Ascending aorta (tissue), 2 donors: ENCODE measurements at regions not wholly inside any gene's neighbourhood (a gene's known extent, or its start where the extent isn't known, plus 50 kb on each side); places are given as distances from the start of the nearest gene placed in this dataset.

Experiments used
- DNase-seq, 2 donors: peaks; one replicate each; pipeline ENCODE4 v3.0.0-alpha.2; 2019; ENCODE audit warnings: low spot score in 2 of 2
- H3K27ac ChIP-seq, 2 donors: fragments of 200-600 bp; sonication (generic); one replicate each; pipeline ENCODE4 v1.5.1; 2016 to 2017; ENCODE audit warnings: mild to moderate bottlenecking in 1 of 2
- H3K27me3 ChIP-seq: fragments of 200-600 bp; sonication (generic); one replicate; pipeline ENCODE4 v1.5.1; 2017
- H3K36me3 ChIP-seq, 2 donors: fragments of 200-600 bp; sonication (generic); one replicate each; pipeline ENCODE4 v1.5.1; 2016
- H3K4me1 ChIP-seq, 2 donors: fragments of 200-600 bp; sonication (generic); one replicate each; pipeline ENCODE4 v1.5.1; 2016 to 2017; ENCODE audit warnings: mild to moderate bottlenecking in 1 of 2
- H3K4me3 ChIP-seq, 2 donors: fragments of 200-600 bp; sonication (generic); one replicate each; pipeline ENCODE4 v1.5.1; 2016 to 2017; ENCODE audit warnings: mild to moderate bottlenecking in 1 of 2
- H3K9me3 ChIP-seq, 2 donors: fragments of 200-600 bp; sonication (generic); one replicate each; pipeline ENCODE4 v1.5.1; 2016
- intact Hi-C: fragments of 100-400 bp; cut with DNase I; formaldehyde crosslinking; loops from one replicate; pipeline ENCODE4 v1.15.1; 2023
- TF ChIP-seq, protein P1 (sequence below), 3 experiments: fragments of 200-600 bp in 2 of 3; fragments of 450-650 bp in 1 of 3; sonication (generic) in 2 of 3; IDR thresholded peaks; one replicate each; pipeline ENCODE4 v1.5.1; 2016 to 2019; ENCODE audit warnings: antibody characterized with exemption in 3 of 3, mild to moderate bottlenecking in 1 of 3, moderate library complexity in 1 of 3

DNA sequence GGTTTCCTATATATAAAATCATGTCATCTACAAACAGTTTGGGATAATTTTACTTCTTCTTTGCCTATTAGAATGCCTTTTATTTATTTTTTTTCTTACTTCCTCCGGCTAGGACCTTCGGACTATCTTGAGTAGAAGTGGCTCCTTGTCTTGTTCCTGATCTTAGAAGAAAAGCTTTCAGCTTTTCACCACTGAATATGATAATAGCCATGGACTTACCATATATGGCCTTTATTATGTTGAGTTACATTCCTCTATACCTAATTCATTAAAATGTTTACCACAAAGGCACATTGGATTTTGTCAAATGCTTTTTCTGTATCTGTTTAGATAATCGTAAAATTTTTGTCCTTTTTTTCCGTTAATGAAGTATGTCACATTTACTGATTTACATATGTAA lies 395.7 kb downstream of the NXPH1 start:
- TF ChIP-seq, protein P1, sequence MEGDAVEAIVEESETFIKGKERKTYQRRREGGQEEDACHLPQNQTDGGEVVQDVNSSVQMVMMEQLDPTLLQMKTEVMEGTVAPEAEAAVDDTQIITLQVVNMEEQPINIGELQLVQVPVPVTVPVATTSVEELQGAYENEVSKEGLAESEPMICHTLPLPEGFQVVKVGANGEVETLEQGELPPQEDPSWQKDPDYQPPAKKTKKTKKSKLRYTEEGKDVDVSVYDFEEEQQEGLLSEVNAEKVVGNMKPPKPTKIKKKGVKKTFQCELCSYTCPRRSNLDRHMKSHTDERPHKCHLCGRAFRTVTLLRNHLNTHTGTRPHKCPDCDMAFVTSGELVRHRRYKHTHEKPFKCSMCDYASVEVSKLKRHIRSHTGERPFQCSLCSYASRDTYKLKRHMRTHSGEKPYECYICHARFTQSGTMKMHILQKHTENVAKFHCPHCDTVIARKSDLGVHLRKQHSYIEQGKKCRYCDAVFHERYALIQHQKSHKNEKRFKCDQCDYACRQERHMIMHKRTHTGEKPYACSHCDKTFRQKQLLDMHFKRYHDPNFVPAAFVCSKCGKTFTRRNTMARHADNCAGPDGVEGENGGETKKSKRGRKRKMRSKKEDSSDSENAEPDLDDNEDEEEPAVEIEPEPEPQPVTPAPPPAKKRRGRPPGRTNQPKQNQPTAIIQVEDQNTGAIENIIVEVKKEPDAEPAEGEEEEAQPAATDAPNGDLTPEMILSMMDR (IDR thresholded peaks at IDR 0.05) = no peak
- H3K27ac ChIP-seq = no peak overlapping the region
- intact Hi-C loops = no loop called here
- no peaks in the 10 kb centered on the region for H3K27me3 ChIP-seq
- no peak for DNase-seq
- no peaks in the 10 kb centered on the region for H3K4me1 ChIP-seq
- no peaks in the 10 kb centered on the region for H3K9me3 ChIP-seq
- H3K36me3 ChIP-seq = no peaks in the 10 kb centered on the region
- H3K4me3 ChIP-seq = no peak overlapping the region

DNA sequence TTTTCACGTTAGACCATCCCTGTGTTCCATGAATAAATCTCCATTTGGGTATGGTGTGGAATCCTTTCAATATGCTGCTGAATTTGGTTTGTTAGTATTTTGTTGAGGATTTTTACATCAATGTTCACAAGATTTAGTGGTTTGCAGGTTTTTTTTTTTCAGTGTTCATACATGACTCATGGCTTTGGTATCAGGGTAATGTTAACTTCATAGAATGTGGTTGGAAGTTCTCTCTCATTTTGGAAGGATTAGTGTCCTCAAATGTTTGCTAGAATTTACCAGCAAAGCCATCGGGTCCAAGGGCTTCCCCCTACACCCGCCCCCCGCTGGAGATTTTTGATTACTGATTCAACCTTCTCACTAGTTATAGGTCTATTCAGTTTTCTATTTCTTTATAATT lies 398.0 kb downstream of the NXPH1 start:
- intact Hi-C loops = no loop called here
- no peaks in the 10 kb centered on the region for H3K4me1 ChIP-seq
- TF ChIP-seq, protein P1 (IDR thresholded peaks at IDR 0.05) = no peak
- H3K4me3 ChIP-seq = no peak overlapping the region
- no peaks in the 10 kb centered on the region for H3K27me3 ChIP-seq
- no peak for DNase-seq
- no peaks in the 10 kb centered on the region for H3K36me3 ChIP-seq
- no peak overlapping the region for H3K27ac ChIP-seq
- no peaks in the 10 kb centered on the region for H3K9me3 ChIP-seq

DNA sequence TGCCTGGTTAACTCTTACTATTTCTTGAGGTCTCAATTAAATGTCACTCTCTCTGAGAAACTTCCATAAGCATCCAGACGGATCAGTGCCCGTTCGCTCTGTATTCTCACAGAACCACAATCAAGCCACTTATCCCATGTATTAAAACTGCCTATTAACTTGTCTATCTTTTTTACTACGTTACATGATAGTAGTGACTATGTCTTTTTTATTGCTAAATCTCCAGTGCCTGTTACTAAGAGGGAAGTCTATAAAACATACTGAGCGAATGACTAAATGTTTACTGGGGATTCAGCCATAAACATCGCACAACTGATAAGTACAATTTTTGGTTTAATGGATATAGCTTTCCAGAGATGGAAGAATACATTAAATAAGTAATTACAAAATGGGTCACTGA lies 399.9 kb downstream of the NXPH1 start:
- no peaks in the 10 kb centered on the region for H3K9me3 ChIP-seq
- H3K4me3 ChIP-seq = no peak overlapping the region
- no peaks in the 10 kb centered on the region for H3K36me3 ChIP-seq
- intact Hi-C loops = no loop called here
- H3K27ac ChIP-seq = no peak overlapping the region
- DNase-seq = no peak
- H3K27me3 ChIP-seq = no peaks in the 10 kb centered on the region
- TF ChIP-seq, protein P1 (IDR thresholded peaks at IDR 0.05) = no peak
- no peaks in the 10 kb centered on the region for H3K4me1 ChIP-seq

DNA sequence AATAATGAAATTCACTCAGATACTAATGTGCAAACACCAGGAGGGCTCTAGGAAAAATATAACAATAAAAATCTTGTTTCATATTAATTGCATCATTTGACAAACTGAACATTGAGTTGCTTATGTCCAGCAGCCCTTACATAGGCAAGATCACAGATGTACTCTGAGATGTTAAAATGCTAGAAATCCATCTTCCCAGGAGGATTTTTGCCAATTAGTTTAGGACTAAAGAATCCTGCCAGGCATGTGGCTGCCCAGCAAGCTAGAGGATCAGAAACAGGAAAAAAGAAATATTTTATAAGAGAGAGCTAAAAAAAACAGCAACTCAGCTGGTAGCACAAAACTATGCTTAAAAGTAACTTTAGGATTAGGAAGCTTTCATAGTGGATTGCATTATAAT lies 407.8 kb downstream of the NXPH1 start:
- H3K36me3 ChIP-seq = no peaks in the 10 kb centered on the region
- no peaks in the 10 kb centered on the region for H3K4me1 ChIP-seq
- no peak overlapping the region for H3K27ac ChIP-seq
- intact Hi-C loops = no loop called here
- TF ChIP-seq, protein P1 (IDR thresholded peaks at IDR 0.05) = no peak
- H3K9me3 ChIP-seq = no peaks in the 10 kb centered on the region
- no peak for DNase-seq
- no peak overlapping the region for H3K4me3 ChIP-seq
- no peaks in the 10 kb centered on the region for H3K27me3 ChIP-seq

DNA sequence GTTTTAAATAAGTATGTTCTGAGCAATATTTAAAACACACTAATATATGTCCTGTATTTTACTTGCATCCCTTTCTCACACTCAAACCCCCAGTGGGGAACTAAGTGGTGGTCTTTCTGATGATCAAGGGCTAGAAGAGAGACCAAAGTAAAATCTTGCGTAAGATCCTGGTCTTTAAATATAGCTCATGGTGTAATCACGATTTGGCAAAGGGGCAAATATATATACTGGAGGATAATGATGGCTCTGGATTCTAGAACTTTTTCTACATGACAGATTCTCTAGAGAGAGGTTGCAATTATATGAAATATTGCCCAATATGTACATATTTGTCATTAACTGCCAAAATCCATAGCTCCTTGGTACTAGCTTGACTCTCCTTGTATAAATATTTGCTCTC lies 438.3 kb downstream of the NXPH1 start:
- no peak for DNase-seq
- Histone ChIP-seq H3K4me3 (no peak overlapping the region), H3K9me3 (no peaks in the 10 kb centered on the region), H3K27me3 (no peaks in the 10 kb centered on the region), H3K4me1 (no peaks in the 10 kb centered on the region), H3K27ac (no peak overlapping the region), H3K36me3 (no peaks in the 10 kb centered on the region)
- intact Hi-C loops = no loop called here
- TF ChIP-seq, protein P1 (IDR thresholded peaks at IDR 0.05) = no peak

DNA sequence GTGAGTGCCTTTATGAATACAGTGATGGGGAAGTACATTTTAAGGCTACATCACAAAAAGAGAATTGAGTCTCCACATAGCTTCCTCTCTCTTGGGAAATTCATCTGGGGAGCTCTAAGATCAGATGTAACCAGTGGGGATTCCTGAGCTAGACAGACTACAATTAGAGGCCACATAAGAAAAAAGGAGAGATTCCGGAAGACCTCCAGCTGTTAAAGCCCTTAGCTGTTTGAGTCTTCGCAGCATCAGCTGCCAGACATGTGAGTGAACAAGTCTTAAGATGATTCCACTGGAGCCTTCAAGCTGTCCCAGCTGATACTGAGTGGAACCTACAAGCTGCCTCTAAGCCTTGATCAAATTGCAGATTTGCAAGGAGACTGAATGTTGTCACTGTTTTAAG lies 448.5 kb downstream of the NXPH1 start:
- Histone ChIP-seq H3K4me1 (no peaks in the 10 kb centered on the region), H3K27me3 (no peaks in the 10 kb centered on the region), H3K9me3 (no peaks in the 10 kb centered on the region), H3K4me3 (no peak overlapping the region), H3K27ac (no peak overlapping the region), H3K36me3 (no peaks in the 10 kb centered on the region)
- no peak for DNase-seq
- TF ChIP-seq, protein P1 (IDR thresholded peaks at IDR 0.05) = no peak
- intact Hi-C loops = no loop called here
